Testis (tissue), 2 donors: ENCODE measurements at regions not wholly inside any gene's neighbourhood (a gene's known extent, or its start where the extent isn't known, plus 50 kb on each side); places are given as distances from the start of the nearest gene placed in this dataset.

Source experiments
- DNase-seq: peaks from one replicate; pipeline ENCODE4 v3.0.0-alpha.2; 2019
- H3K27ac ChIP-seq, 2 donors: fragments of 200-600 bp; sonication (generic); one replicate each; pipeline ENCODE4 v1.5.1; 2019
- H3K27me3 ChIP-seq: fragments of 200-600 bp; sonication (generic); one replicate; pipeline ENCODE4 v1.5.1; 2019
- H3K36me3 ChIP-seq: fragments of 200-600 bp; sonication (generic); one replicate; pipeline ENCODE4 v1.5.1; 2017; ENCODE audit warnings: low read depth; ENCODE audit errors: missing control alignments
- H3K4me1 ChIP-seq: fragments of 200-600 bp; sonication (generic); one replicate; pipeline ENCODE4 v1.5.1; 2019
- H3K4me3 ChIP-seq, 2 donors: fragments of 200-600 bp; sonication (generic); one replicate each; pipeline ENCODE4 v1.5.1; 2017 to 2019
- H3K9me3 ChIP-seq: fragments of 200-600 bp; sonication (generic); one replicate; pipeline ENCODE4 v1.5.1; 2017
- CTCF ChIP-seq, 3 experiments: fragments of 450-650 bp in 2 of 3; fragments of 200-600 bp in 1 of 3; sonication (generic) in 1 of 3; IDR thresholded peaks; one replicate each; pipeline ENCODE4 v1.5.1; 2016 to 2019; ENCODE audit warnings: antibody characterized with exemption in 3 of 3, mild to moderate bottlenecking in 2 of 3, moderate library complexity in 1 of 3
- POLR2A ChIP-seq: fragments of 450-650 bp; IDR thresholded peaks from one replicate; pipeline ENCODE4 v1.6.1; 2017; ENCODE audit warnings: antibody characterized with exemption, mild to moderate bottlenecking, moderate library complexity
- WGBS, 2 donors: methylation state at CpG; one replicate each; pipeline ENCODE4 v1.1.5; 2018; 5-methylcytosine and 5-hydroxymethylcytosine counted together
- intact Hi-C: fragments of 100-400 bp; cut with DNase I; formaldehyde crosslinking; loops from one replicate; pipeline ENCODE4 v1.15.1; 2023; ENCODE audit warnings: low total_unique reads

- H3K4me1 ChIP-seq: no peaks in the 10 kb centered on the region
- H3K9me3 ChIP-seq: no peaks in the 10 kb centered on the region
- peak; percentile 19 for DNase-seq
- H3K4me3 ChIP-seq: no peak overlapping the region
- intact Hi-C loops: no loop called here
- no peaks in the 10 kb centered on the region for H3K36me3 ChIP-seq
- TF ChIP-seq POLR2A (no peak), CTCF (IDR thresholded peaks at IDR 0.05) (no peak)
- H3K27ac ChIP-seq: no peak overlapping the region
- WGBS, 2 donors: 40 to 54% methylated on average over 3 of the region's 3 CpGs
- H3K27me3 ChIP-seq: no peaks in the 10 kb centered on the region
Observed at GRCh38 chr14:49220492-49220891, 365.7 kb downstream of the RPS29 start.

- Histone ChIP-seq H3K4me3 (no peak overlapping the region), H3K36me3 (no peaks in the 10 kb centered on the region), H3K27ac (no peak overlapping the region), H3K27me3 (no peaks in the 10 kb centered on the region), H3K4me1 (no peaks in the 10 kb centered on the region), H3K9me3 (no peaks in the 10 kb centered on the region)
- WGBS, 2 donors: 73 to 76% methylated on average over 5 of the region's 5 CpGs
- no peak for DNase-seq
- TF ChIP-seq POLR2A: no peak
- TF ChIP-seq CTCF (IDR thresholded peaks at IDR 0.05): no peak
- intact Hi-C loops: no loop called here
Observed at GRCh38 chr14:49218436-49219092, 367.6 kb downstream of the RPS29 start.

- no peak for DNase-seq
- 85 to 88% methylated on average over 4 of the region's 4 CpGs for WGBS, 2 donors
- Histone ChIP-seq H3K27ac (no peak overlapping the region), H3K4me3 (no peak overlapping the region), H3K36me3 (no peaks in the 10 kb centered on the region), H3K4me1 (no peaks in the 10 kb centered on the region), H3K9me3 (no peaks in the 10 kb centered on the region), H3K27me3 (no peaks in the 10 kb centered on the region)
- intact Hi-C loops: no loop called here
- TF ChIP-seq POLR2A (no peak), CTCF (IDR thresholded peaks at IDR 0.05) (no peak)
Observed at GRCh38 chr14:49212721-49213120, 373.5 kb downstream of the RPS29 start.

- H3K9me3 ChIP-seq: no peaks in the 10 kb centered on the region
- intact Hi-C loops: no loop called here
- no peaks in the 10 kb centered on the region for H3K4me1 ChIP-seq
- H3K36me3 ChIP-seq: no peaks in the 10 kb centered on the region
- DNase-seq: no peak
- WGBS, 2 donors: 47 to 52% methylated on average over 1 of the region's 1 CpG
- H3K27me3 ChIP-seq: no peaks in the 10 kb centered on the region
- no peak for TF ChIP-seq POLR2A
- TF ChIP-seq CTCF (IDR thresholded peaks at IDR 0.05): no peak
- no peak overlapping the region for H3K4me3 ChIP-seq
- no peak overlapping the region for H3K27ac ChIP-seq
Observed at GRCh38 chr14:49209416-49209815, 376.8 kb downstream of the RPS29 start.

GRCh38 chr14:49206828-49207227 lies 379.4 kb downstream of the RPS29 start:
- TF ChIP-seq POLR2A (no peak), CTCF (IDR thresholded peaks at IDR 0.05) (no peak)
- 55 to 59% methylated on average over 9 of the region's 9 CpGs for WGBS, 2 donors
- no peaks in the 10 kb centered on the region for H3K9me3 ChIP-seq
- intact Hi-C loops: no loop called here
- no peak overlapping the region for H3K4me3 ChIP-seq
- no peaks in the 10 kb centered on the region for H3K36me3 ChIP-seq
- no peak for DNase-seq
- H3K27me3 ChIP-seq: no peaks in the 10 kb centered on the region
- no peak overlapping the region for H3K27ac ChIP-seq
- no peaks in the 10 kb centered on the region for H3K4me1 ChIP-seq
